BJ (cell line): ENCODE measurements at regions not wholly inside any gene's neighbourhood (a gene's known extent, or its start where the extent isn't known, plus 50 kb on each side); places are given as distances from the start of the nearest gene placed in this dataset.

Source experiments
- CTCF ChIA-PET: fragments of 350-600 bp; formaldehyde crosslinking; extraction: SDS; loops from one replicate; lab custom pipeline; 2021; ENCODE audit warnings: antibody characterized with exemption, inconsistent platforms; lab: Yijun Ruan, JAX
- POLR2A ChIA-PET: fragments of 300-600 bp; sonication (Branson Sonifier 250); formaldehyde crosslinking; extraction: SDS; loops from one replicate; lab custom pipeline; 2021; ENCODE audit warnings: antibody characterized with exemption; lab: Charles Lee
- DNase-seq: peaks from one replicate; pipeline ENCODE4 v3.0.0-alpha.2; 2011; ENCODE audit warnings: low read depth
- H3K27me3 ChIP-seq: 2 replicates; pipeline ENCODE4 v1.6.0; 2011; ENCODE audit warnings: low read length; ENCODE audit not compliant: control insufficient read depth, insufficient read depth
- H3K36me3 ChIP-seq: 2 replicates; pipeline ENCODE4 v1.5.1; 2011; ENCODE audit warnings: low read length; ENCODE audit not compliant: control insufficient read depth, insufficient read depth
- H3K4me3 ChIP-seq: 2 replicates; pipeline ENCODE4 v1.5.1; 2011; ENCODE audit warnings: low read depth, mild to moderate bottlenecking, control low read depth, low read length
- CTCF ChIP-seq: IDR thresholded peaks from 2 replicates; pipeline ENCODE4 v1.5.1; 2011; ENCODE audit warnings: low read depth, mild to moderate bottlenecking, control low read depth, inconsistent platforms, low read length, moderate library complexity; ENCODE audit not compliant: insufficient read depth

- ChIA-PET POLR2A (no interaction called here), CTCF (no interaction called here)
- H3K36me3 ChIP-seq, result no peaks in the 10 kb centered on the region
- no peak overlapping the region for H3K4me3 ChIP-seq
- no peaks in the 10 kb centered on the region for H3K27me3 ChIP-seq
- no peak for DNase-seq
- no peak for TF ChIP-seq CTCF
These were observed 175.8 kb downstream of the PPP1R2C start for GRCh38 chrX:42602136-42602535.

- no peak for DNase-seq
- H3K4me3 ChIP-seq, result no peak overlapping the region
- H3K36me3 ChIP-seq, result no peaks in the 10 kb centered on the region
- POLR2A ChIA-PET, result no interaction called here
- TF ChIP-seq CTCF, result no peak
- CTCF ChIA-PET, result no interaction called here
- H3K27me3 ChIP-seq, result no peaks in the 10 kb centered on the region
These were observed 180.5 kb downstream of the PPP1R2C start for GRCh38 chrX:42597481-42597880.

GRCh38 chrX:42585842-42586621 is 191.9 kb downstream of the PPP1R2C start:
- POLR2A ChIA-PET, result no interaction called here
- CTCF ChIA-PET, result no interaction called here
- Histone ChIP-seq H3K4me3 (no peak overlapping the region), H3K27me3 (no peaks in the 10 kb centered on the region), H3K36me3 (no peaks in the 10 kb centered on the region)
- no peak for DNase-seq
- no peak for TF ChIP-seq CTCF

- no peaks in the 10 kb centered on the region for H3K36me3 ChIP-seq
- POLR2A ChIA-PET, result no interaction called here
These were observed 200.0 kb downstream of the PPP1R2C start for GRCh38 chrX:42577936-42578470.

GRCh38 chrX:42567268-42567667 is 210.7 kb downstream of the PPP1R2C start:
- Histone ChIP-seq H3K4me3 (no peak overlapping the region), H3K27me3 (no peaks in the 10 kb centered on the region), H3K36me3 (no peaks in the 10 kb centered on the region)
- POLR2A ChIA-PET, result no interaction called here
- CTCF ChIA-PET, result no interaction called here
- DNase-seq, result no peak
- TF ChIP-seq CTCF, result no peak

More at GRCh38 chrX:42577936-42578470, 200.0 kb downstream of the PPP1R2C start:
- no peak for DNase-seq
- Histone ChIP-seq H3K27me3 (no peaks in the 10 kb centered on the region), H3K4me3 (no peak overlapping the region)
- CTCF ChIA-PET, result no interaction called here
- TF ChIP-seq CTCF, result no peak
